GM19025 (cell line): ENCODE measurements at regions not wholly inside any gene's neighbourhood (a gene's known extent, or its start where the extent isn't known, plus 50 kb on each side); places are given as distances from the start of the nearest gene placed in this dataset.
A peak's percentile ranks its signal among the peaks of the same experiment; 100 is the strongest.
"Not testable (repeated sequence)": the region's sequence is repeated elsewhere in the genome, so short reads cannot be mapped to it uniquely, and the experiment has no call there.

Experiments
- ATAC-seq: cut with Tn5 transposase; IDR thresholded peaks from one replicate; pipeline ENCODE4 v1.9.1; 2021; ENCODE audit warnings: mild to moderate bottlenecking, low read depth, moderate library complexity; ENCODE audit not compliant: unreplicated experiment

GRCh38 chr2:17160594-17160993 is 357.6 kb downstream of the RAD51AP2 start:
- peak; percentile 57 for ATAC-seq

- no peak for ATAC-seq
These were observed 362.2 kb downstream of the RAD51AP2 start for GRCh38 chr2:17156086-17156485.

GRCh38 chr2:17149945-17150344 is 368.3 kb downstream of the RAD51AP2 start:
- no peak for ATAC-seq

- ATAC-seq, result no peak
These were observed 369.7 kb downstream of the RAD51AP2 start for GRCh38 chr2:17148407-17149145.

GRCh38 chr2:17146358-17146757 is 371.9 kb downstream of the RAD51AP2 start:
- ATAC-seq, result no peak

GRCh38 chr2:17136877-17137276 is 381.4 kb downstream of the RAD51AP2 start:
- no peak for ATAC-seq

GRCh38 chr2:17136231-17136630 is 382.0 kb downstream of the RAD51AP2 start:
- no peak for ATAC-seq

- ATAC-seq, result no peak
These were observed 382.6 kb downstream of the RAD51AP2 start for GRCh38 chr2:17135619-17136018.

GRCh38 chr2:17133052-17133671 is 385.1 kb downstream of the RAD51AP2 start:
- ATAC-seq, result no peak

GRCh38 chr2:17130627-17131026 is 387.6 kb downstream of the RAD51AP2 start:
- ATAC-seq, result not testable (repeated sequence)

GRCh38 chr2:17125989-17126620 is 392.1 kb downstream of the RAD51AP2 start:
- no peak for ATAC-seq

- ATAC-seq, result no peak
These were observed 393.5 kb downstream of the RAD51AP2 start for GRCh38 chr2:17124575-17125318.

GRCh38 chr2:17122887-17123501 is 395.2 kb downstream of the RAD51AP2 start:
- ATAC-seq, result no peak

- ATAC-seq, result no peak
These were observed 402.8 kb downstream of the RAD51AP2 start for GRCh38 chr2:17115466-17115865.

- no peak for ATAC-seq
These were observed 403.2 kb downstream of the RAD51AP2 start for GRCh38 chr2:17115042-17115441.

GRCh38 chr2:17107871-17108270 is 410.4 kb downstream of the RAD51AP2 start:
- no peak for ATAC-seq

- no peak for ATAC-seq
These were observed 411.1 kb downstream of the RAD51AP2 start for GRCh38 chr2:17107151-17107550.

- no peak for ATAC-seq
These were observed 411.8 kb downstream of the RAD51AP2 start for GRCh38 chr2:17106418-17106817.

- peak; percentile 58 for ATAC-seq
These were observed 413.8 kb downstream of the RAD51AP2 start for GRCh38 chr2:17104454-17104853.

GRCh38 chr2:17101596-17101995 is 416.6 kb downstream of the RAD51AP2 start:
- no peak for ATAC-seq

GRCh38 chr2:17101091-17101490 is 417.1 kb downstream of the RAD51AP2 start:
- no peak for ATAC-seq
